Spleen (tissue), 11 donors: ENCODE measurements at regions not wholly inside any gene's neighbourhood (a gene's known extent, or its start where the extent isn't known, plus 50 kb on each side); places are given as distances from the start of the nearest gene placed in this dataset.

Source experiments
- DNase-seq: peaks from one replicate; pipeline ENCODE4 v3.0.0-alpha.2; 2020
- H3K27ac ChIP-seq, 8 donors: fragments of 200-600 bp; sonication (generic) in 7 of 8; 1 replicate in 4 of 8; 2 replicates in 4 of 8; pipeline versions ENCODE4 v1.5.0 to v1.8.0; 2016 to 2021; ENCODE audit warnings: inconsistent platforms in 4 of 8, mild to moderate bottlenecking in 4 of 8, moderate library complexity in 1 of 8
- H3K27me3 ChIP-seq, 7 donors: fragments of 200-600 bp; sonication (generic) in 6 of 7; replicated peaks in 1 of 7; 1 replicate in 4 of 7; 2 replicates in 3 of 7; pipeline versions ENCODE4 v1.5.0 to v1.8.0; 2016 to 2021; ENCODE audit warnings: inconsistent platforms in 3 of 7, mild to moderate bottlenecking in 1 of 7
- H3K36me3 ChIP-seq, 6 donors: fragments of 200-600 bp; sonication (generic) in 5 of 6; 1 replicate in 4 of 6; 2 replicates in 2 of 6; pipeline versions ENCODE4 v1.5.0 to v1.8.0; 2016 to 2021; ENCODE audit warnings: inconsistent platforms in 2 of 6
- H3K4me1 ChIP-seq, 6 donors: fragments of 200-600 bp; sonication (generic) in 5 of 6; 1 replicate in 3 of 6; 2 replicates in 3 of 6; pipeline versions ENCODE4 v1.5.0 to v1.8.0; 2016 to 2021; ENCODE audit warnings: inconsistent platforms in 3 of 6
- H3K4me3 ChIP-seq, 8 donors: fragments of 200-600 bp; sonication (generic) in 7 of 8; 1 replicate in 4 of 8; 2 replicates in 4 of 8; pipeline versions ENCODE4 v1.5.0 to v1.8.0; 2016 to 2021; ENCODE audit warnings: inconsistent platforms in 4 of 8, mild to moderate bottlenecking in 4 of 8, moderate library complexity in 2 of 8
- H3K9me3 ChIP-seq, 8 donors: fragments of 200-600 bp; sonication (generic) in 7 of 8; 1 replicate in 4 of 8; 2 replicates in 4 of 8; pipeline versions ENCODE4 v1.5.0 to v1.8.0; 2016 to 2021; ENCODE audit warnings: inconsistent platforms in 4 of 8
- CTCF ChIP-seq, 11 experiments: fragments of 200-600 bp in 7 of 11; fragments of 450-650 bp in 4 of 11; sonication (generic) in 4 of 11; IDR thresholded peaks in 8 of 11; conservative IDR thresholded peaks in 3 of 11; 1 replicate in 7 of 11; 2 replicates in 4 of 11; pipeline versions ENCODE4 v1.4.0 to v1.8.0; 2016 to 2021; ENCODE audit warnings: antibody characterized with exemption in 11 of 11, inconsistent platforms in 4 of 11, mild to moderate bottlenecking in 1 of 11
- POLR2A ChIP-seq, 3 donors: fragments of 450-650 bp; IDR thresholded peaks; one replicate each; pipeline ENCODE4 v1.5.1; 2017; ENCODE audit warnings: antibody characterized with exemption in 3 of 3, mild to moderate bottlenecking in 1 of 3
- POLR2AphosphoS5 ChIP-seq, 3 donors: sonication (generic); formaldehyde crosslinking; IDR thresholded peaks; one replicate each; pipeline ENCODE4 v1.5.1; 2017; ENCODE audit warnings: antibody characterized with exemption in 3 of 3
- WGBS, 5 donors: extraction: QIAGEN DNeasy Blood & Tissue Kit in 3 of 5; methylation state at CpG; one replicate each; pipeline versions ENCODE4 v1.1.5 to v1.1.7; 2013 to 2018; 5-methylcytosine and 5-hydroxymethylcytosine counted together
- intact Hi-C: fragments of 100-400 bp; cut with DNase I; formaldehyde crosslinking; loops from one replicate; pipeline ENCODE4 v1.15.0; 2023; ENCODE audit warnings: low total_unique reads
- donor health status: healthy with polysubstance abuse.
- donor health status: DM: no; HTN: no; CAD: no; lungs with moderate emphysema.
- donor health status: DM: no; HTN: no; CAD: no.
- donor health status: Bipolar disorder and iron deficiency.
- donor health status: healthy.
- donor health status: DM: no; HTN: no; CAD: no.
- donor health status: DM: yes; HTN: yes; CAD: no.

- Histone ChIP-seq H3K27ac (no peak overlapping the region), H3K4me3 (no peak overlapping the region), H3K4me1 (no peaks in the 10 kb centered on the region), H3K27me3 (no peaks in the 10 kb centered on the region), H3K36me3 (no peaks in the 10 kb centered on the region), H3K9me3 (no peaks in the 10 kb centered on the region)
- WGBS, 5 donors, result 56 to 89% (median 69%) methylated on average over 1 of the region's 1 CpG
- intact Hi-C loops, result no loop called here
- DNase-seq, result no peak
- TF ChIP-seq POLR2A (IDR thresholded peaks at IDR 0.05) (no peak), POLR2AphosphoS5 (IDR thresholded peaks at IDR 0.05) (no peak), CTCF (IDR thresholded peaks at IDR 0.05 in 8 of 11, conservative IDR thresholded peaks at IDR 0.05 in 3 of 11) (no peak)
Measured at GRCh38 chr5:67416133-67416937, 219.7 kb upstream of the CD180 start.

GRCh38 chr5:67414712-67415111 lies 218.1 kb upstream of the CD180 start:
- no peak for TF ChIP-seq POLR2AphosphoS5 (IDR thresholded peaks at IDR 0.05)
- TF ChIP-seq CTCF (IDR thresholded peaks at IDR 0.05 in 8 of 11, conservative IDR thresholded peaks at IDR 0.05 in 3 of 11), result no peak
- TF ChIP-seq POLR2A (IDR thresholded peaks at IDR 0.05), result no peak
- H3K36me3 ChIP-seq, result no peaks in the 10 kb centered on the region
- no peak overlapping the region for H3K4me3 ChIP-seq
- intact Hi-C loops, result no loop called here
- no peak overlapping the region for H3K27ac ChIP-seq
- H3K27me3 ChIP-seq, result no peaks in the 10 kb centered on the region
- no peaks in the 10 kb centered on the region for H3K4me1 ChIP-seq
- H3K9me3 ChIP-seq, result no peaks in the 10 kb centered on the region
- no peak for DNase-seq

- H3K9me3 ChIP-seq, result no peaks in the 10 kb centered on the region
- no peaks in the 10 kb centered on the region for H3K36me3 ChIP-seq
- H3K4me1 ChIP-seq, result peaks cover 0 to 1% (median 0%) of the 10 kb centered on the region in 6 donors
- TF ChIP-seq POLR2AphosphoS5 (IDR thresholded peaks at IDR 0.05) (no peak), POLR2A (IDR thresholded peaks at IDR 0.05) (no peak), CTCF (IDR thresholded peaks at IDR 0.05 in 8 of 11, conservative IDR thresholded peaks at IDR 0.05 in 3 of 11) (no peak)
- intact Hi-C loops, result no loop called here
- no peak for DNase-seq
- 50 to 78% (median 69%) methylated on average over 3 of the region's 3 CpGs for WGBS, 5 donors
- H3K4me3 ChIP-seq, result no peak overlapping the region
- no peak overlapping the region for H3K27ac ChIP-seq
- H3K27me3 ChIP-seq, result no peaks in the 10 kb centered on the region
Measured at GRCh38 chr5:67413721-67414120, 217.1 kb upstream of the CD180 start.

- no peaks in the 10 kb centered on the region for H3K36me3 ChIP-seq
- no peaks in the 10 kb centered on the region for H3K9me3 ChIP-seq
- H3K4me3 ChIP-seq, result no peak overlapping the region
- intact Hi-C loops, result no loop called here
- peaks cover 0 to 3% (median 0%) of the 10 kb centered on the region in 6 donors for H3K4me1 ChIP-seq
- H3K27ac ChIP-seq, result no peak overlapping the region
- no peak for DNase-seq
- no peak for TF ChIP-seq POLR2A (IDR thresholded peaks at IDR 0.05)
- TF ChIP-seq CTCF (IDR thresholded peaks at IDR 0.05 in 8 of 11, conservative IDR thresholded peaks at IDR 0.05 in 3 of 11), result no peak
- no peak for TF ChIP-seq POLR2AphosphoS5 (IDR thresholded peaks at IDR 0.05)
- no peaks in the 10 kb centered on the region for H3K27me3 ChIP-seq
- WGBS, 5 donors, result 22 to 44% (median 30%) methylated on average over 4 of the region's 4 CpGs
Measured at GRCh38 chr5:67409126-67409777, 212.7 kb upstream of the CD180 start.
